Left ventricle myocardium superior (tissue), 1 donor: ENCODE measurements at regions not wholly inside any gene's neighbourhood (a gene's known extent, or its start where the extent isn't known, plus 50 kb on each side); places are given as distances from the start of the nearest gene placed in this dataset.

Experiments used
- ATAC-seq: fragments of 200-7000 bp; cut with Tn5 transposase; one replicate; pipeline ENCODE4 v1.9.1; 2020; ENCODE audit warnings: mild to moderate bottlenecking, moderate library complexity
- DNase-seq: peaks from one replicate; pipeline ENCODE4 v3.0.0-alpha.2; 2020
- intact Hi-C: fragments of 100-400 bp; cut with micrococcal nuclease; formaldehyde crosslinking; loops from one replicate; pipeline ENCODE4 v1.11.0; 2022
- donor health status: DM: no; HTN: yes; CAD: no; lungs with severe emphysema.

DNA sequence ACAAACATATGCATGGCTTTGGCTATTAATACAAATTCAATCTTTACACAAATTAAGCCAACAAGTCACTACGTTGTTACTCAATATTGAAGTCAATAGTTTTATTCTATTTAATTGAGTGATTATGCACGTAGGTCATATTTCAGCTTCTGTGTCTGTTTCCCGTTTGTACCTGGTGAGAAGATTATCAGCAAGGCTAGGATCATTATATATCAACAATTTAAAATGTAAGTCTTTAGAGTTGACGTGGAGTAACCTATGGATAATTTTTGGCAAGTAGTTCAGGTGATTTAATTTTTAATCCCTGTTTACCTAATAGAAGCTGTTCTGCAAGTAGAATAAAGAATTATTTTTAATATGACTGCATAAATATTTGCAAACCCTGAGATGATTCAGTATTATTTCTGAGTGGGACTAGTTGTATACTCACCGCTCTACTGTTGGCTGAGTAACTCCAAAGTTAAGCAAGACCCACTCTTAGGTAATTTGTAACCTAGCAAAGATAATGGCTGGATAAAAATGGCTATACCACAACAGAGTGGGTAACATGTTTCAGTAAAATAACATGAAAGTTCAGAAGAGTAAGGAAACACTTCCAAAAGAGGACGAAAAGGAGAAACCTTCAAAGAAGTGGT is 161.0 kb downstream of the HGF start:
- DNase-seq (no peak), ATAC-seq (no peak)
- intact Hi-C loops, result no loop called here

GRCh38 chr7:81607987-81608386 is 161.9 kb downstream of the HGF start:
- intact Hi-C loops, result no loop called here
- ATAC-seq, result no peak
- no peak for DNase-seq

DNA sequence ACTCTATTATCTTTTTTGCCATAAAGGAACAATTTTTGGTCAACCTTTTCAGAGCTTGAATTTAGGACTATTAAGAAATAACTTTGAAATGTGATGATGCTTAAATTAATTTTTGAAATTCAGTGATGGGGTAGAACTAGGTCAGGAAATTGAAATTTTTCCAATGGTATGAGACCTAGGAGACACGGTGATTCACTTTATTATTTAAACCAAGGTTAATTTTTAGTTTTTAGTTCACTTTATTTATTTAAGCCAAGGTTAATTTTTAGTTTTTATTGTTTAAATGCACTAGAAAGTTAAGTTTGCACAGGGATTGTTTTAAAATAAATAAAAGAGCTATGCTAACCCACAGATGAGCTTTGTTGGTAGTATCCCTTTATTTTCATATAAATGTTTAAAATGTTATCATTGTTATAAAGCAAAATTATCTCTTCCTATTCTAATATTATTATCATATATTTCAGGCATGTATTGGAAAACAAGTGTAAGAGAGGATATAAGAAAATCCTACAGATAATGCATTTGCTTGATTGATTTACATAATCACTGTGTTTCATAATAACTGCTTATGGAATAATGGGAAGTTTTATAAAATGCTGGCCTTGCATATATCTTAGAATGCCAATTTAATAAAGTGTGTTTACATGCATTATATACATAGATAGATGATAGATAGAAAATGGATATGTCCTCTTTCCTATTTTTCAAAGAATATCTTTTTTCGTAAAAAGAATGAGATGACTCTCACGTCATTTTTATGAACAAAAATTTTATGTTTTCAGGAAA is 163.6 kb downstream of the HGF start:
- intact Hi-C loops, result no loop called here
- DNase-seq (no peak), ATAC-seq (no peak)

DNA sequence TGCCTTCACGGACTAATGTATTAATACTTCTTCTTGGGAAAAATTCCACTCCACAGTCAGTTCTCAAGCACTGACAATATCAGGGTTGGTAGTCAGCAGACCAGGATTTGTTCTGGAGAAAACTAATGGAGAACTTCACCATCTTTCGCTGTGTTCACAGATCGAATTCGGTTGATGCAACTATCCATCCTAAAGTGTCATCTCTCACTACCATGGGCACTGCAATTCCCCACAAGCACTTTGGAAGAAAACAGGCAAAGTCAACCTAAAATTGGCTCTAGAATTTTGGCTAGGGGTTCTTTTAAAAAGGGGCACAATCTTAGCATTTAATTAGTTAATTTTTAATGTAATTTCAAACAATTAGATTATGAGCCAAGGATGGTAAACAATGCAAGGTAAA is 164.4 kb downstream of the HGF start:
- no peak for ATAC-seq
- intact Hi-C loops, result no loop called here
- DNase-seq, result no peak

- ATAC-seq (no peak), DNase-seq (no peak)
- intact Hi-C loops, result no loop called here
Measured at GRCh38 chr7:81604808-81605174, 165.1 kb downstream of the HGF start.

- intact Hi-C loops, result no loop called here
- no peak for ATAC-seq
- DNase-seq, result no peak
Measured at GRCh38 chr7:81604075-81604807, 165.6 kb downstream of the HGF start.

DNA sequence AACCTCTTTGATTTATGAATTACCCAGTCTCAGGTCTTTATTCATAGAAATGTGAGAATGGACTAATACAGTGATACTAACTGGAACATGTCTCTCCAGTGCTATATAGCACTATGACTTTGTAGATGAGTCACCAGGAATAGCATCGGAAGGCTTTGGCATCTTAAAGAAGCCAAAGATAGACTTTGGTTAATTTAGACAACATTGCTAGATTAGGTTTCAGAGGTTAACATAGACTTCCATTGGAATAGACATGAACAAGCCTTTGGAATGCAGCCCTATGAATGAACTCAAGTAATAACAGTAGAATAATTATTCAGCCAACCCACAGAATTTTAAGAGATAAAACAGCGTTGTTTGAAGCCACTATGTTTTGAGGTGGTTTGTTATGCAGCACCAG is 169.2 kb downstream of the HGF start:
- ATAC-seq (no peak), DNase-seq (no peak)
- intact Hi-C loops, result no loop called here

DNA sequence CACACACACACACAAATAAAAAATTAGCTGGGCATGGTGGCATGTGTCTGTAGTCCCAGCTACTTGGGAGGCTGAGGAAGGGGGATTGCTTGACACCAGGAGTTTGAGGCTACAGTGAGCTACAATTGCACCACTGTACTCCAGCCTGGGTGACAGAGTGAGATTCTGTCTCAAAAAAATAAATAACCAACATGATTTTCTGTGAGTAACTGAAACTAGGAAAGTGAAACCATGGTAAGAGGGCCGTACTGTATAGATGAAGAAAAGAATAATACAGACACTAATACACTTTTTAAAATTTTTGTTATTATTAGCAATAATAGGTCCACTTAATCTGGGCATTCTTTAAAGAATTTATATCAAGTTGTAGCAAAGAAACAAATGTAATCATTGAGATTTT is 170.9 kb downstream of the HGF start:
- intact Hi-C loops, result no loop called here
- DNase-seq (no peak), ATAC-seq (no peak)

DNA sequence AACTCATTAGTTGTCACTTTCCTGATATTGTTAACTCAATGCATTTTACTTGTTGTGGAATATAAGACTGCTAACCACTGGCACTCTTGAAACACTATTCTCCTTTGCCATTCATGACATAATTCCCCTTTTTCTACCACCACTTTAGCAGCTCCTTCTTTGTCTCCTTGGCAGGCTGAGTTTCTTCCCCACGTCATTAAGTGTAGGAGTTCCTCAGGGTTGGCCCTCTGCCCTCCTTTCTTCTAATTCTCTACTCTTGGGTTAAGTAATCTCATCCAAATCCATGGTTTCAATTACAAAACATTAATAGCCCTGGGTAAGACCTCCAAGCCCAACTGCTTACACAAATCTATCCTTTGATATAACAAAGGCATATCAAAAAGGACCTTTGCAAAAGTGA is 175.1 kb downstream of the HGF start:
- DNase-seq (peak; percentile 18), ATAC-seq (peak; percentile 49)
- intact Hi-C loops, result no loop called here

DNA sequence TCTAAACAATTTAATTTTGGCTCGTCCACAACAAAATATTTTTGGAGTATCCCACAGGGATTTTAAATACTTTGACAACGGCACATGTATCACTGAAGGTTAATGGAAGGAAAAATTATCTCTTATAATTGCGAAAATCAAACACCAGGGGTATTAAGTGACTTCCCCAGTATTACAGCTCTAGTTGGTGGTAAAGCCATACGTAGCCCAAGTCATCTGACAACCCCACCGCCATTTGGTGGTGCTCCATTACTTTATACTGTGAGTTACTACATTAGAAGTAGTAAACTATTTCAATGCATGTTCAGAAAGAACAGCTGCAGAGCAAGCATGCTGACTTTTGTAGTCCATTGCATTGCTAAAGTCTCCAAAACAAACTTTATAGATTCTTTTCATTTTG is 179.7 kb downstream of the HGF start:
- ATAC-seq, result no peak
- no peak for DNase-seq
- intact Hi-C loops, result no loop called here

DNA sequence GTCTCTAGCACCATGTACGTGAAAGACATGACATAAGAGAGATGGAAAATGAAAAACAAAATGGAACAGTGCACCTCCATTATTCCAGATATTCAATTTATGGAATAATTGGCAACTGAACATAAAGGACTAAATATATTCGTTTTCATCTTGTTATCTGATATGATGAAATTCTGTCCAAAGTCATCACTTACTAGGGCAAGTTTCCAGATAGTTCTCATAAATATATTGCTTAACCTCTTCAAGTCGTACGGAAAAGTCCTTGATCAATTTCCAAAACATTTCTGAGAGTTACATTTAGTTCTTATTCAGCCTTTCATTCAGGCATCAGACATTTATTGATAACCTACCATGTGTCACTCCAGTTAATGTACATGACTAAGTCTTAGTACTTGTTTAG is 185.2 kb downstream of the HGF start:
- intact Hi-C loops, result no loop called here
- DNase-seq (no peak), ATAC-seq (no peak)

- intact Hi-C loops, result no loop called here
- ATAC-seq, result no peak
- no peak for DNase-seq
Measured at GRCh38 chr7:81583882-81584533, 185.8 kb downstream of the HGF start.

DNA sequence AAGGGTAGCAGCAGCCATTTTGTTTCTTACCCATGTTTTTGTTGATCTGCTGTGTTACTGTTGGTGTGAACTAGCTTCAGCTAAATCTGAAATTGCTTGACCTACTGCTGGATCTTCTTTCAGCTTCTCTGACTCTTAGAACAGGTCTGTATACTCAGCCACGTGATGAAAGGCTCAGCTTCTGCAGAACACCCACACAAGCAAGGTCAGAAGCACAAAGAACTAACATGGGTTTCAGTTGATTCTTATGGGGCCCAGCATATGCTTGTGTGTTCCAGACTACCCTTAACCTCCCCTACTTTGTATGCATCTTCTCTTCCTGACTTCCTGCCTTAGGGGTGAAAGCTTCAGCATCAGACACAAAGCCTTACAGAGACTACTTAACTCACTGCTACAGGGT is 186.8 kb downstream of the HGF start:
- ATAC-seq (no peak), DNase-seq (no peak)
- intact Hi-C loops, result no loop called here

GRCh38 chr7:81577642-81578340 is 192.1 kb downstream of the HGF start:
- DNase-seq (no peak), ATAC-seq (no peak)
- intact Hi-C loops, result no loop called here

GRCh38 chr7:81574723-81575326 is 195.0 kb downstream of the HGF start:
- ATAC-seq, result no peak
- intact Hi-C loops, result no loop called here
- no peak for DNase-seq

GRCh38 chr7:81573932-81574331 is 195.9 kb downstream of the HGF start:
- intact Hi-C loops, result no loop called here

GRCh38 chr7:81573128-81573527 is 196.7 kb downstream of the HGF start:
- ATAC-seq (no peak), DNase-seq (no peak)
- intact Hi-C loops, result no loop called here

More at GRCh38 chr7:81573932-81574331, 195.9 kb downstream of the HGF start:
- DNase-seq (no peak), ATAC-seq (no peak)

GRCh38 chr7:81562581-81562980 is 207.3 kb downstream of the HGF start:
- intact Hi-C loops, result no loop called here
- ATAC-seq (no peak), DNase-seq (no peak)

DNA sequence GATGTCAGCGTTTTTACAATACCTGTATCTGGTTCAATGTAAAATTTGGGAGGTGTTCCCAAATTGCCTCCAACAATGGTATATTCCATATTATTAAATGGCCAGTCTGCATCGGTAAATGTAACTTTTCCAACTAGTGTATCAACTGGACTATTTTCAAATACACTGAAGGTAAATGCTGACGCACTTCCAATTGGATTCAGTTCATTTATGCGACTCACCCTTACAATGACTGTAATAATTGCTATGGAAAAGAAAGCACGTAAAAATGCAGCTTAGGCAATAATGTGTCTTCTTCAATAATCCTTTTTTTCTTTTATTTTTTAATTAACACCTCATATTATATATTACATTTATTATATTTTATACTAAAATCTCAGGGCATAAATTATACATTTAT is 209.1 kb downstream of the HGF start:
- intact Hi-C loops, result no loop called here
- ATAC-seq, result no peak
- no peak for DNase-seq
